ENCODE measurements at regions not wholly inside any gene's neighbourhood (a gene's known extent, or its start where the extent isn't known, plus 50 kb on each side); places are given as distances from the start of the nearest gene placed in this dataset.
"Not testable (repeated sequence)": the region's sequence is repeated elsewhere in the genome, so short reads cannot be mapped to it uniquely, and the experiment has no call there.

GRCh38 chr4:186366326-186366725 is 100.3 kb downstream of the F11 start:
- Histone ChIP-seq H3F3A (replicated peaks; ENCODE audit: low read depth) (no peaks in the 10 kb centered on the region), H3K36me3 (ENCODE audit: insufficient read depth) (peaks cover 6% of the 10 kb centered on the region; the same call in 1 of the 2 replicates), H2AFZ (no peak overlapping the region), H3K4me3 (no peak overlapping the region), H3K4me1 (ENCODE audit: insufficient read depth) (no peaks in the 10 kb centered on the region), H3K9me2 (ENCODE audit: insufficient read depth) (no peaks in the 10 kb centered on the region), H3K79me2 (replicated peaks; ENCODE audit: insufficient read depth) (no peaks in the 10 kb centered on the region), H4K20me1 (replicated peaks; ENCODE audit: insufficient read depth) (no peaks in the 10 kb centered on the region), H3K4me2 (no peak overlapping the region), H3K27me3 (ENCODE audit: insufficient read depth) (no peaks in the 10 kb centered on the region), H3K27ac (ENCODE audit: low read depth) (no peak overlapping the region)
- TF ChIP-seq ETS1 (IDR thresholded peaks at IDR 0.05) (no peak), CTCF (conservative IDR thresholded peaks at IDR 0.05; ENCODE audit: low read depth in 2 of 2) (peak; percentile 52 to 76)
- H3K27me3 Mint-ChIP-seq (ENCODE audit: insufficient read depth, low read depth, poor library complexity), result peaks cover 2% of the 10 kb centered on the region
- DNase-seq (ENCODE audit: low spot score) (peak; percentile 60), ATAC-seq (no peak)
- H3K4me1 Mint-ChIP-seq, result no peaks in the 10 kb centered on the region
- H3K9me3 Mint-ChIP-seq, result peaks cover 40% of the 10 kb centered on the region
- H3K36me3 Mint-ChIP-seq (ENCODE audit: low read depth), result peaks cover 30% of the 10 kb centered on the region
- no peak overlapping the region for H3K27ac Mint-ChIP-seq
- H3K4me3 Mint-ChIP-seq, result no peak overlapping the region

- Mint-ChIP-seq H3K9me3 (peaks cover 40% of the 10 kb centered on the region), H3K36me3 (ENCODE audit: low read depth) (peaks cover 30% of the 10 kb centered on the region)
- H3K27me3 ChIP-seq (ENCODE audit: insufficient read depth); H3F3A ChIP-seq (replicated peaks; ENCODE audit: low read depth); H3K4me3 Mint-ChIP-seq; H3K79me2 ChIP-seq (replicated peaks; ENCODE audit: insufficient read depth); H3K27ac ChIP-seq (ENCODE audit: low read depth); H3K4me3 ChIP-seq; H3K27me3 Mint-ChIP-seq (ENCODE audit: insufficient read depth, low read depth, poor library complexity); H3K9me2 ChIP-seq (ENCODE audit: insufficient read depth); H3K27ac Mint-ChIP-seq; H4K20me1 ChIP-seq (replicated peaks; ENCODE audit: insufficient read depth); H3K36me3 ChIP-seq (ENCODE audit: insufficient read depth); H3K4me1 ChIP-seq (ENCODE audit: insufficient read depth); H2AFZ ChIP-seq; H3K4me2 ChIP-seq; H3K4me1 Mint-ChIP-seq; ATAC-seq: not testable (repeated sequence)
- DNase-seq (ENCODE audit: low spot score), result peak; percentile 40
- peak; percentile 47 to 66 for TF ChIP-seq CTCF (conservative IDR thresholded peaks at IDR 0.05; ENCODE audit: low read depth in 2 of 2)
Observed at GRCh38 chr4:186363038-186363437, 97.0 kb downstream of the F11 start.

GRCh38 chr4:186360551-186360950 is 94.6 kb downstream of the F11 start:
- no peaks in the 10 kb centered on the region for H3K4me1 Mint-ChIP-seq
- no peaks in the 10 kb centered on the region for H3K27me3 ChIP-seq (ENCODE audit: insufficient read depth)
- no peak overlapping the region for H3K27ac ChIP-seq (ENCODE audit: low read depth)
- no peaks in the 10 kb centered on the region for H3K79me2 ChIP-seq (replicated peaks; ENCODE audit: insufficient read depth)
- no peaks in the 10 kb centered on the region for H4K20me1 ChIP-seq (replicated peaks; ENCODE audit: insufficient read depth)
- no peaks in the 10 kb centered on the region for H3K4me1 ChIP-seq (ENCODE audit: insufficient read depth)
- H3K9me3 Mint-ChIP-seq, result peaks cover 31% of the 10 kb centered on the region
- H2AFZ ChIP-seq, result no peak overlapping the region
- DNase-seq (ENCODE audit: low spot score) (no peak), ATAC-seq (no peak)
- H3K36me3 Mint-ChIP-seq (ENCODE audit: low read depth), result peaks cover 24% of the 10 kb centered on the region
- peaks cover 6% of the 10 kb centered on the region; the same call in 1 of the 2 replicates for H3K36me3 ChIP-seq (ENCODE audit: insufficient read depth)
- no peak overlapping the region for H3K4me3 Mint-ChIP-seq
- no peak overlapping the region for H3K4me3 ChIP-seq
- H3F3A ChIP-seq (replicated peaks; ENCODE audit: low read depth), result no peaks in the 10 kb centered on the region
- peaks cover 2% of the 10 kb centered on the region for H3K27me3 Mint-ChIP-seq (ENCODE audit: insufficient read depth, low read depth, poor library complexity)
- no peak overlapping the region for H3K4me2 ChIP-seq
- no peak overlapping the region for H3K27ac Mint-ChIP-seq
- H3K9me2 ChIP-seq (ENCODE audit: insufficient read depth), result no peaks in the 10 kb centered on the region
- TF ChIP-seq ZNF114 (CRISPR knock-in tag; IDR thresholded peaks at IDR 0.05), result no peak
- TF ChIP-seq ZNF331 (CRISPR knock-in tag; IDR thresholded peaks at IDR 0.05; ENCODE audit: low read depth), result no peak
- TF ChIP-seq ZNF462 (CRISPR knock-in tag; IDR thresholded peaks at IDR 0.05), result no peak

Data from GM23338 (cell line).